NT2/D1 (cell line): ENCODE measurements at regions not wholly inside any gene's neighbourhood (a gene's known extent, or its start where the extent isn't known, plus 50 kb on each side); places are given as distances from the start of the nearest gene placed in this dataset.

Experiments used
- SUZ12 ChIP-seq: IDR thresholded peaks from 2 replicates; pipeline ENCODE4 v1.6.1; 2011; ENCODE audit not compliant: insufficient read length, insufficient read depth; ENCODE audit errors: extremely low read depth
- YY1 ChIP-seq: IDR thresholded peaks from 2 replicates; pipeline ENCODE4 v1.6.1; 2011; ENCODE audit not compliant: insufficient read length, insufficient read depth

- TF ChIP-seq SUZ12 (no peak), YY1 (no peak)
Observed at GRCh38 chr9:23477908-23478307, 348.1 kb downstream of the ELAVL2 start.
